Fibroblast of villous mesenchyme (primary cell): ENCODE measurements at regions not wholly inside any gene's neighbourhood (a gene's known extent, or its start where the extent isn't known, plus 50 kb on each side); places are given as distances from the start of the nearest gene placed in this dataset.

ENCODE experiments used
- DNase-seq: peaks from one replicate; pipeline ENCODE4 v3.0.0-alpha.2; 2010; ENCODE audit warnings: low read depth
- H3K4me3 ChIP-seq: 2 replicates; pipeline ENCODE4 v1.5.1; 2011; ENCODE audit warnings: low read depth, mild to moderate bottlenecking, low read length
- TF ChIP-seq, protein P1 (sequence below): IDR thresholded peaks from 2 replicates; pipeline ENCODE4 v1.5.1; 2012; ENCODE audit warnings: low read depth, mild to moderate bottlenecking, low read length; ENCODE audit not compliant: insufficient read depth

DNA sequence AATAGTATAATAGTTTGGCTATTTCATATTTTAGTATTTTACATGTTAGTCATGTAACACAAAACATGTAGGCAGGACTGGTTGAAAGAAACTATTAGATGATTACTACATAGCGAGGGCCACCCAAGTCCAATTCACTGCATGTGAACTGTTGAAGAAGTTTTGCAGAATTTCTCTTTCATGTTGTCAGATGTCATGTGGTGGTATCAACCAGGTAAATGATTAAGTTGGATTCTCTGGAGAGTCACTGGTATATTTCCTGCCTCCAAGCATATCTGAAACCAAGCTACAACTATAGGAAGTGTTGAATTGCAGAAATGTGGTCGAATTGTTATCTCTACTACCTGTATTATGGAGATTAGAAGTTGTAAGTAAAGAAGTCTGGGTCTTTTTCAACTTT is 137.8 kb upstream of the DPYD start:
- TF ChIP-seq, protein P1, sequence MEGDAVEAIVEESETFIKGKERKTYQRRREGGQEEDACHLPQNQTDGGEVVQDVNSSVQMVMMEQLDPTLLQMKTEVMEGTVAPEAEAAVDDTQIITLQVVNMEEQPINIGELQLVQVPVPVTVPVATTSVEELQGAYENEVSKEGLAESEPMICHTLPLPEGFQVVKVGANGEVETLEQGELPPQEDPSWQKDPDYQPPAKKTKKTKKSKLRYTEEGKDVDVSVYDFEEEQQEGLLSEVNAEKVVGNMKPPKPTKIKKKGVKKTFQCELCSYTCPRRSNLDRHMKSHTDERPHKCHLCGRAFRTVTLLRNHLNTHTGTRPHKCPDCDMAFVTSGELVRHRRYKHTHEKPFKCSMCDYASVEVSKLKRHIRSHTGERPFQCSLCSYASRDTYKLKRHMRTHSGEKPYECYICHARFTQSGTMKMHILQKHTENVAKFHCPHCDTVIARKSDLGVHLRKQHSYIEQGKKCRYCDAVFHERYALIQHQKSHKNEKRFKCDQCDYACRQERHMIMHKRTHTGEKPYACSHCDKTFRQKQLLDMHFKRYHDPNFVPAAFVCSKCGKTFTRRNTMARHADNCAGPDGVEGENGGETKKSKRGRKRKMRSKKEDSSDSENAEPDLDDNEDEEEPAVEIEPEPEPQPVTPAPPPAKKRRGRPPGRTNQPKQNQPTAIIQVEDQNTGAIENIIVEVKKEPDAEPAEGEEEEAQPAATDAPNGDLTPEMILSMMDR: no peak
- H3K4me3 ChIP-seq: no peak overlapping the region
- no peak for DNase-seq

DNA sequence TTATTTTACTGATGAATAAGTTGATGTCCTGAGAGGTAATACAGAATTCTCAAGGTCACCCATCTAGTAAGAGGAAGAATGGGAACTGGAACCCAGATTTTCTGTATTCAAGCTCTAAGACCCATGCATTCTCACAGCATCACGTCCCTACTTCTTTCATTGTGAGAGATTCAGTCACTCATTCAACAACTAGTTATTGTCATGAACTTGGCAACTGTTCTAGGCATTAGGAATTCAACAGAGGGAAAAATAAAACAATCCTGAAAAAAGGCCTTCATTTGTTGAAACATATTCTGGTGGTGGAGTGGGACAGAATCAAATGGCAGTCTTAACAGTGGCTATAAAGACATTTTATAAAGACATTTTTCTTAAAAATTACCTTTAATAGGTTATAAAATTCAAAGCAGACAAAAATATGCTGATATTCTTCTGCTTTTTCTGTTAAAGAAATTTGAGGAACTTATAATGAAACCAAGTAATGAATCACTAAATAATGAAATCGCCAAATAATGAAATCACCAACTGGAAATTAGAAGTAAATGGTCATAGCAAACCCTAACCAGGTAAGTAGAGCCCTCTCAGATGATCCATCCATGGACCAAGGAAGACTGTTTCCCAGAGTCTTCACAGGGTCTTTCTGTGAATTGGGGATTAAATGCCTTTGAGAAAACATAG is 136.5 kb upstream of the DPYD start:
- TF ChIP-seq, protein P1: no peak
- DNase-seq: no peak

DNA sequence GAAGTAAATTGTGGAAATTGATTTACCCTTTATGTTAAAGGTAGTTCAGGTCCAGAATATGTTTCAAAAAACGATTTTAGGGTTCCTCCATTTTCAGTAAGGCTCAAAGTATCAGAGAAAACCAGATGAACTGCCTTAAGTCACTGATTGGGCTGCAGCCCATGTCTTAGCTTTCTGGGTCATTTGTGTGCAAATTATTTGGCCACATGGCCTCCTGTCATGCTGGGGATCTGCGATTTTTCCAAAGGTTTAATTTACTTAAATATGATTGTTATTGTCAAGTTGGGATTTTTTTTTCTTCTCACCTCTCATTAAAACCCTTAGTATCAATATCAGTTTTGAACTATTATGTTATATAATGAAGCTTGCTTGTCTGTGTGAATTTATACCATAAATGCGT is 135.9 kb upstream of the DPYD start:
- TF ChIP-seq, protein P1: no peak
- DNase-seq: no peak
- no peak overlapping the region for H3K4me3 ChIP-seq

More for the DNA sequence above, 136.5 kb upstream of the DPYD start:
- no peak overlapping the region for H3K4me3 ChIP-seq

DNA sequence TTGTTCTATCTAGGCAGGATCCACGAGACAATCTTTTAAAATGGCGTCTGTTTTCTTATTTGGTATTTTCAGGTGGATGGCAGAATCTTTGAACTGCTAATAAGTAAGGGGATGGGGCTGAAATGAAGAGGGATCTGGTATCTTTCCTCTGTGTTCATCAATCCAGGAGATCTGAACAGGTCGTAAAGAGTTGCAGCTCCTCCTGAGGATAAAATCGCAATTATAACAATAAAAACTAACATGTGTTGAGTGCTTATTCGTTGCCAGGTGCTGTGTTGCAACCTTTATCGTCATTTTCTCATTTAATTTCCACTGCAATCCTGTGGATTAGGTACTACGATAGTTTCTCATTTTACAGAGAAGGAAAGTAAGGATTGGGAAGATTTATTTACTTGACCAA is 134.6 kb upstream of the DPYD start:
- H3K4me3 ChIP-seq: no peak overlapping the region
- TF ChIP-seq, protein P1: no peak
- peak; percentile 33 for DNase-seq

DNA sequence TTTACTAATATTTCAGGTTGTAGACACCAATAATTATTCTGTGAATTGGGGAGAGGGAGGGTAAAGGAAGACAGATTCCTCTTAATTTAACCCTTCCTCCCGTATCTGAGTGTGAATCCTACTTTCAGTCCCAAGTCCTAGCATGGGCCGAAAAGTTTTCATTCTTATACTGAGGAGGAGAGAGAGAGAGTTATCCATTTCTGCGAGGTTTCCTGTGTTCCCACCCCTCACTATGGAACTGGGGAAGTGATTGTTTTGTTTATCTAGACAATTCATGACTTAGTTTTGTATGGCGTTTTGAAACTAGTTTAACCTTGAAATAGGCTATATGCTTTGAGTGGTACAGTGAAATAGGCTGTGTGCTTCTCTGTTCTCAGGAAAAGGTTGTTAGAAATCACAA is 134.0 kb upstream of the DPYD start:
- no peak for DNase-seq
- TF ChIP-seq, protein P1: no peak
- peak overlapping the region; percentile 40 for H3K4me3 ChIP-seq

DNA sequence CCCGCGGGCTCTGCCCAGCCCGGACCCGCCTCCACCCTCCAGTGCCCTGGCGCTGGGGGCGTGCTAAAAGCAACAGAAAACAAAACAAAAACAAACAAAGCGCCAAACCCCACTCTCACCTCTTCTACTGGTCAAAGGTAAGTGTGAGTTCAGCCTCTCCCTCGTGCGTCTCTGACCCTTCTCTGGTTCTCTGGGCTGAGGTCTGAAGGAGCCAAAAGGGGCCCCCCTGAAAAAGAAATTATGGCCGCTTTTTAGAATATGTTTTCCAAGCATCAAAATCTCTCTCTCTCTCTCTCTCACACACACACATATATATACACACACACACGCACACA is 133.5 kb upstream of the DPYD start:
- no peak for DNase-seq
- H3K4me3 ChIP-seq: peak overlapping the region; percentile 40
- TF ChIP-seq, protein P1: no peak

DNA sequence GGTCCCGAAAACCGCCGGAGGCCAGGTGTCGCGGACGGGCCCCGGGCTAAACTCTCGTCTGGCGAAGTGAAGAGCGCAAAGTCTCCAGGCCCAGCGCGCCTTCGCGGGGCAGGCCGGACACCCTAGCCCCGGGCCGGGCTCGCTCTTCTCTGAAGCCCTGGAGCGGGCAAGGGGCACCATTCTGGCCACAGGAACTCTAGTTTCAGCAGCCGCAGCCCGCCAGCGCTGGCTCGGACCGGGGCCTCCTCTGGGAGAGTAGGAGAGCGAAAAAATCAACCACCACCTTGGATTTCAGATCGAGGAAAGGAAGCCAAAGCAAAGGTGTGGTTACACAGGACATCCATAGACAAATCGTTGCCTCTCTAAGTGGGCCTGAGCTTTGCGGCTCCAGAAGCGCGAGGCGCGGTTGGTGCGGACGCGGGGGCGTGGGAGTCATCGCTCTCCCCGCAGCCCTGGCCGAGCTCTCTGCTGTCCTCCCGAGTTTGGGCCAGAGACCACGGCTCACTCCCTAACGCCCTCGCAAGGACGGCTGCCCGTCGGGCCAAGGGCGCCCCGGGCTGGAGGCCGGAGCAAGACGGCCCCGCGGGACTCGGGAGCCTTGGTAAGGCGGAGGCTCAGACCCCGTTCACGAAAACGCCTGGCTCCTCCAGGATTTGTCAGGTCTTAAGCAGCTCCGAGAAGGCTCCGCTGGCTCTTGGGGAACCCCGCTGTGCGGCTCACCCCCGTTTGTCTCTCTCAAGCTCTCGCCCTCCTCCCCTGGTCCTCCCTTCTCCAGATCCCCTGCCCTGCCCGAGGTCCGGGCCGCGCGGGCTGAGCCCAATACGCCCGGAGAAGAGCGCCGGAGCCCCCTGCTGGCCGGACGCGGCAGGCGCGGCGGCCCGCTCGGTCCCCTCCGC is 132.9 kb upstream of the DPYD start:
- H3K4me3 ChIP-seq: peak overlapping the region; percentile 56
- peak; percentile 57 for DNase-seq
- TF ChIP-seq, protein P1: peak; percentile 77
